H1 (cell line): ENCODE measurements at regions not wholly inside any gene's neighbourhood (a gene's known extent, or its start where the extent isn't known, plus 50 kb on each side); places are given as distances from the start of the nearest gene placed in this dataset.

Source experiments
- CTCF ChIA-PET: fragments of 300-600 bp; sonication (Branson Sonifier 250); formaldehyde crosslinking; loops from one replicate; lab custom pipeline; 2021; ENCODE audit not compliant: partially characterized antibody; lab: Charles Lee
- POLR2A ChIA-PET: fragments of 300-600 bp; sonication (Branson Sonifier 250); formaldehyde crosslinking; loops from one replicate; lab custom pipeline; 2021; ENCODE audit warnings: inconsistent platforms; ENCODE audit not compliant: partially characterized antibody; lab: Charles Lee
- DNase-seq, 2 experiments: peaks; one replicate each; pipeline versions ENCODE4 v3.0.0 to v3.0.0-alpha.2; 2010 to 2022; ENCODE audit warnings: low spot score in 2 of 2, low read depth in 1 of 2, mixed read lengths in 1 of 2
- FAIRE-seq: peaks from 2 replicates; lab custom pipeline; 2011; peaks lifted over from hg19 to GRCh38; lab: Jason Lieb, UNC
- H2AFZ ChIP-seq: 2 replicates; pipeline ENCODE4 v1.8.1; 2012; ENCODE audit warnings: low read length, inconsistent platforms
- H2AK5ac ChIP-seq: 2 replicates; pipeline ENCODE4 v1.6.1; 2013; ENCODE audit warnings: low read depth, low read length
- H2BK120ac ChIP-seq: replicated peaks from 2 replicates; pipeline ENCODE3; 2013; ENCODE audit warnings: low read depth, low read length, inconsistent platforms
- H2BK12ac ChIP-seq: 2 replicates; pipeline ENCODE4 v1.6.1; 2013; ENCODE audit warnings: low read depth, low read length
- H2BK15ac ChIP-seq: 2 replicates; pipeline ENCODE4 v1.6.1; 2013; ENCODE audit warnings: low read length
- H2BK20ac ChIP-seq: 2 replicates; pipeline ENCODE4 v1.6.1; 2013; ENCODE audit warnings: low read length
- H2BK5ac ChIP-seq: 2 replicates; pipeline ENCODE4 v1.6.1; 2013; ENCODE audit warnings: low read depth, low read length
- H3K14ac ChIP-seq: 2 replicates; pipeline ENCODE4 v1.6.1; 2013; ENCODE audit warnings: inconsistent platforms; ENCODE audit not compliant: insufficient read length
- H3K18ac ChIP-seq: 2 replicates; pipeline ENCODE4 v1.6.1; 2013; ENCODE audit warnings: low read length; ENCODE audit errors: extremely low read depth
- H3K23ac ChIP-seq: 2 replicates; pipeline ENCODE4 v1.6.1; 2013; ENCODE audit warnings: inconsistent platforms; ENCODE audit not compliant: insufficient read length
- H3K23me2 ChIP-seq: 2 replicates; pipeline ENCODE4 v1.6.1; 2013; ENCODE audit warnings: low read depth, low read length
- H3K27ac ChIP-seq: 2 replicates; pipeline ENCODE4 v1.6.1; 2011; ENCODE audit warnings: low read depth, low read length, inconsistent platforms
- H3K27me3 ChIP-seq, 4 experiments: replicated peaks in 1 of 4; 1 replicate in 1 of 4; 2 replicates in 3 of 4; pipeline versions ENCODE4 v1.6.1 to v1.8.1; 2011 to 2013; ENCODE audit warnings: low read length in 3 of 4, mild to moderate bottlenecking in 3 of 4, inconsistent platforms in 2 of 4, mixed read lengths in 2 of 4, moderate library complexity in 1 of 4; ENCODE audit not compliant: control insufficient read depth in 3 of 4, insufficient read depth in 3 of 4; ENCODE audit errors: extremely low read depth in 1 of 4
- H3K36me3 ChIP-seq, 4 experiments: 2 replicates each; pipeline versions ENCODE4 v1.6.1 to v1.8.1; 2011 to 2013; ENCODE audit warnings: mild to moderate bottlenecking in 4 of 4, low read length in 3 of 4, moderate library complexity in 2 of 4, control low read depth in 1 of 4, inconsistent platforms in 1 of 4; ENCODE audit not compliant: insufficient read depth in 4 of 4, control insufficient read depth in 2 of 4
- H3K4ac ChIP-seq: replicated peaks from 2 replicates; pipeline ENCODE3; 2013; ENCODE audit warnings: low read length, low read depth, mixed read lengths, inconsistent platforms; ENCODE audit not compliant: insufficient read length
- H3K4me1 ChIP-seq, 4 experiments: replicated peaks in 1 of 4; 1 replicate in 1 of 4; 2 replicates in 3 of 4; pipeline versions ENCODE4 v1.6.1 to v1.8.1; 2011 to 2013; ENCODE audit warnings: low read length in 3 of 4, inconsistent platforms in 2 of 4, mixed read lengths in 1 of 4; ENCODE audit not compliant: insufficient read depth in 4 of 4, control insufficient read depth in 3 of 4
- H3K4me2 ChIP-seq, 2 experiments: 2 replicates each; pipeline versions ENCODE4 v1.6.1 to v1.8.1; 2011 to 2013; ENCODE audit warnings: low read depth in 2 of 2, low read length in 2 of 2, control low read depth in 1 of 2, inconsistent platforms in 1 of 2, mild to moderate bottlenecking in 1 of 2; ENCODE audit not compliant: insufficient read depth in 1 of 2
- H3K4me3 ChIP-seq, 4 experiments: fragments of 200-600, 300-600 bp in 1 of 4; sonication (generic), shearing (Covaris generic), sonication (Bioruptor Twin) in 1 of 4; 2 replicates each; pipeline versions ENCODE4 v1.5.1 to v1.8.1; 2011 to 2016; ENCODE audit warnings: low read length in 4 of 4, low read depth in 3 of 4, control low read depth in 2 of 4, inconsistent platforms in 2 of 4, mild to moderate bottlenecking in 2 of 4, mixed read lengths in 1 of 4, moderate library complexity in 1 of 4; ENCODE audit not compliant: insufficient read depth in 2 of 4; ENCODE audit errors: extremely low read depth in 1 of 4
- H3K56ac ChIP-seq: replicated peaks from 2 replicates; pipeline ENCODE3; 2013; ENCODE audit warnings: low read depth, mild to moderate bottlenecking, mixed read lengths, low read length, inconsistent platforms; ENCODE audit not compliant: insufficient read length
- H3K79me1 ChIP-seq: 2 replicates; pipeline ENCODE4 v1.6.1; 2013; ENCODE audit warnings: low read depth, low read length, control low read depth
- H3K79me2 ChIP-seq, 2 experiments: 2 replicates each; pipeline versions ENCODE4 v1.6.1 to v1.8.1; 2012 to 2013; ENCODE audit warnings: low read length in 2 of 2, mild to moderate bottlenecking in 2 of 2, inconsistent platforms in 1 of 2; ENCODE audit not compliant: insufficient read depth in 2 of 2, control insufficient read depth in 1 of 2
- H3K9ac ChIP-seq, 4 experiments: replicated peaks in 1 of 4; 1 replicate in 1 of 4; 2 replicates in 3 of 4; pipeline versions ENCODE4 v1.6.1 to v1.8.1; 2011 to 2013; ENCODE audit warnings: low read depth in 3 of 4, low read length in 3 of 4, control low read depth in 2 of 4, mild to moderate bottlenecking in 2 of 4, moderate library complexity in 2 of 4, inconsistent platforms in 1 of 4; ENCODE audit errors: extremely low read depth in 1 of 4
- H3K9me3 ChIP-seq, 2 experiments: 2 replicates each; pipeline versions ENCODE4 v1.6.1 to v1.8.1; 2012 to 2013; ENCODE audit warnings: mild to moderate bottlenecking in 2 of 2, moderate library complexity in 2 of 2, control low read depth in 1 of 2, inconsistent platforms in 1 of 2, low read depth in 1 of 2, low read length in 1 of 2, mixed read lengths in 1 of 2; ENCODE audit not compliant: insufficient read depth in 2 of 2
- H4K20me1 ChIP-seq, 2 experiments: replicated peaks in 1 of 2; 2 replicates each; pipeline versions ENCODE3 to v1.8.1; 2011 to 2013; ENCODE audit warnings: inconsistent platforms in 2 of 2, low read length in 2 of 2, mild to moderate bottlenecking in 1 of 2; ENCODE audit not compliant: insufficient read depth in 2 of 2, control insufficient read depth in 1 of 2
- H4K5ac ChIP-seq: 2 replicates; pipeline ENCODE4 v1.6.1; 2013; ENCODE audit warnings: low read length, low read depth, mixed read lengths, inconsistent platforms; ENCODE audit not compliant: insufficient read length
- H4K8ac ChIP-seq: 2 replicates; pipeline ENCODE4 v1.8.0; 2013; ENCODE audit warnings: mild to moderate bottlenecking, moderate library complexity, low read length, inconsistent platforms; ENCODE audit not compliant: insufficient read depth; ENCODE audit errors: extremely low read depth
- H4K91ac ChIP-seq: replicated peaks from 2 replicates; pipeline ENCODE3; 2013; ENCODE audit warnings: low read length, mixed read lengths, inconsistent platforms; ENCODE audit not compliant: insufficient read length
- RNF2 ChIP-seq: fragments of 200-900, 300-1000 bp; sonication (generic); IDR thresholded peaks from 2 replicates; pipeline ENCODE4 v1.7.1; 2016; ENCODE audit warnings: borderline replicate concordance, low read depth, mild to moderate bottlenecking, antibody characterized with exemption, low read length; ENCODE audit not compliant: poor library complexity, severe bottlenecking; ENCODE audit errors: missing control alignments
- SIRT6 ChIP-seq: IDR thresholded peaks from one replicate; pipeline ENCODE4 v1.7.1; 2012; ENCODE audit warnings: low read length, inconsistent platforms

DNA sequence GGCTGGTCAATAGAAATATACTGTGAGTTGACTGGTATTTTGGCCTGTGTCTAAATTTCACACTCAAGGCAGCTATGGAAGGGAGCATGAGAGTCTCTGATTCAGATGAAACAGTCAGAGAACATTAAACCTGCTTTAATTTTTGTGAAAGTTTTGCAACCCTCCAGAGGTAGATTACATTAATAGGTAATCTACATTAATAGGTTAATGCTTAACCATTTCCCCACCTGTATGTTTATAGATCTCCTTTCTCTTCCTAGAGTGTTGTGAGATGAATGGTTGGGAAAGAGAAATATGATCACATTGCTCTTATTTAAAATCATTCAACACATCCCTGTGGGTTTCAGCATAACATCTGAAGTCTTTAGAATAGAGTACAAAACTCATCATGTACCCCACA lies 586.9 kb upstream of the DPPA4 start:
- no peak for DNase-seq
- Histone ChIP-seq H3K79me1 (no peaks in the 10 kb centered on the region), H4K8ac (no peak overlapping the region), H3K14ac (no peak overlapping the region), H2BK20ac (no peak overlapping the region), H3K27ac (no peak overlapping the region), H2BK5ac (no peak overlapping the region), H4K91ac (no peak overlapping the region), H3K23ac (no peak overlapping the region), H2BK15ac (no peak overlapping the region), H3K18ac (no peak overlapping the region), H3K23me2 (no peaks in the 10 kb centered on the region), H3K4me3 (no peak overlapping the region), H2AFZ (no peak overlapping the region), H2BK12ac (no peak overlapping the region), H2AK5ac (no peak overlapping the region), H3K79me2 (no peaks in the 10 kb centered on the region), H4K5ac (no peak overlapping the region), H3K4ac (no peak overlapping the region), H2BK120ac (no peak overlapping the region), H3K9ac (no peak overlapping the region), H3K36me3 (no peaks in the 10 kb centered on the region), H4K20me1 (no peaks in the 10 kb centered on the region), H3K9me3 (no peaks in the 10 kb centered on the region), H3K4me2 (no peak overlapping the region), H3K4me1 (peaks cover 0 to 5% (median 1%) of the 10 kb centered on the region in 4 experiments; a peak in 3 of 7 replicates), H3K27me3 (no peaks in the 10 kb centered on the region), H3K56ac (no peak overlapping the region)
- no peak for FAIRE-seq
- ChIA-PET CTCF (interaction anchor here (0.7 kb wide), 1 partner anchor 121 kb away, joined by 3 read pairs; no protein-coding TSS in a partner anchor), POLR2A (no interaction called here)
- TF ChIP-seq SIRT6 = no peak
- no peak for TF ChIP-seq RNF2
